Fibroblast of lung (primary cell): ENCODE measurements at regions not wholly inside any gene's neighbourhood (a gene's known extent, or its start where the extent isn't known, plus 50 kb on each side); places are given as distances from the start of the nearest gene placed in this dataset.

ENCODE experiments used
- EZH2 ChIP-seq: IDR thresholded peaks from 2 replicates; pipeline ENCODE4 v1.5.1; 2012; ENCODE audit warnings: low read length, control low read depth, mild to moderate bottlenecking; ENCODE audit errors: missing control alignments
- TF ChIP-seq, protein P1 (sequence below), 2 donors: IDR thresholded peaks in 1 of 2; conservative IDR thresholded peaks in 1 of 2; 1 replicate in 1 of 2; 2 replicates in 1 of 2; pipeline ENCODE4 v1.5.1; 2011 to 2012; ENCODE audit warnings: low read length in 2 of 2, control low read depth in 1 of 2, inconsistent platforms in 1 of 2, low read depth in 1 of 2, mild to moderate bottlenecking in 1 of 2

DNA sequence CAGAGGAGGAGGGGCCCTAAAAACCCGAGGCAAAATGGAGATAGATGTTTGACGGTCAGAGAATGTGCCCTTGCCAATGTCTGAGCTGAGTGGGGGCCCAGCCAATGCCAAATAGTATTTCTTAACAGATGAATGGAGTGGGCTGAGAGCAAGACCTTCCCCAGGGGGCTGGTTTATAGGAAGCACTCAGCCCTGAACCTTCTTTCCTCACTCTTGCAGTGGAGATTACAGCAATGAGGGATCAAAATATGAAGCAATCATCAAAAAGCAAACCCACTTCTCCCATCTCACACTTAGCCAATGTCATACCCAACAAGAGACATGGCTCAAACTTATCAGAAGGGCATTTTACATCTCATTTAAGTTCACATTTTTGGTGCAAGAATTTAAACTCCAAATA, 350.3 kb downstream of the GADD45G start:
- TF ChIP-seq, protein P1, sequence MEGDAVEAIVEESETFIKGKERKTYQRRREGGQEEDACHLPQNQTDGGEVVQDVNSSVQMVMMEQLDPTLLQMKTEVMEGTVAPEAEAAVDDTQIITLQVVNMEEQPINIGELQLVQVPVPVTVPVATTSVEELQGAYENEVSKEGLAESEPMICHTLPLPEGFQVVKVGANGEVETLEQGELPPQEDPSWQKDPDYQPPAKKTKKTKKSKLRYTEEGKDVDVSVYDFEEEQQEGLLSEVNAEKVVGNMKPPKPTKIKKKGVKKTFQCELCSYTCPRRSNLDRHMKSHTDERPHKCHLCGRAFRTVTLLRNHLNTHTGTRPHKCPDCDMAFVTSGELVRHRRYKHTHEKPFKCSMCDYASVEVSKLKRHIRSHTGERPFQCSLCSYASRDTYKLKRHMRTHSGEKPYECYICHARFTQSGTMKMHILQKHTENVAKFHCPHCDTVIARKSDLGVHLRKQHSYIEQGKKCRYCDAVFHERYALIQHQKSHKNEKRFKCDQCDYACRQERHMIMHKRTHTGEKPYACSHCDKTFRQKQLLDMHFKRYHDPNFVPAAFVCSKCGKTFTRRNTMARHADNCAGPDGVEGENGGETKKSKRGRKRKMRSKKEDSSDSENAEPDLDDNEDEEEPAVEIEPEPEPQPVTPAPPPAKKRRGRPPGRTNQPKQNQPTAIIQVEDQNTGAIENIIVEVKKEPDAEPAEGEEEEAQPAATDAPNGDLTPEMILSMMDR (conservative IDR thresholded peaks at IDR 0.05 in 1 of 2, IDR thresholded peaks at IDR 0.05 in 1 of 2; ENCODE audit: low read depth in 1 of 2, low read length in 2 of 2), result no peak
- TF ChIP-seq EZH2, result no peak
